CD4-positive, alpha-beta T cell treated with Interleukin-2 at 100 ng/mL for 4 hours (primary cell): ENCODE measurements at regions not wholly inside any gene's neighbourhood (a gene's known extent, or its start where the extent isn't known, plus 50 kb on each side); places are given as distances from the start of the nearest gene placed in this dataset.
"Not testable (repeated sequence)": the region's sequence is repeated elsewhere in the genome, so short reads cannot be mapped to it uniquely, and the experiment has no call there.

ENCODE experiments used
- DNase-seq: peaks from one replicate; pipeline ENCODE4 v3.0.0-alpha.2; 2020; ENCODE audit warnings: low spot score

DNA sequence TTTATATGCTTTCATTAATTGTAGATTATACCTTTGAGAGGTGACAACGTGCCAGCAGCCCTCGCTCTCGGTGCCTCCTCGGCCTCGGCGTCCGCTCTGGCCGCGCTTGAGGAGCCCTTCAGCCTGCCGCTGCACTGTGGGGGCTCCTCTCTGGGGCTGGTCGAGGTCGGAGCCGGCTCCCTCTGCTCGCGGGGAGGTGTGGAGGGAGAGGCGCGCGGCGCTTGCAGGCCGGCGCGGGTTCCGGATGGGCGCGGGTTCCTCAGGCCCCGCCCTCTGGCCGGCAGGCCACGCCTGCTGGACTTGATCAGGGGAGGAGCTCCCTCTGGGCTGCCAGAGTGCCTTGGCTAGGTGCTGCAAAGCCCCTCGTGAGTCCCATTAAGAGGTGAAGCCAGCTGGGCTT lies 321.1 kb upstream of the PCDH18 start:
- DNase-seq = no peak

DNA sequence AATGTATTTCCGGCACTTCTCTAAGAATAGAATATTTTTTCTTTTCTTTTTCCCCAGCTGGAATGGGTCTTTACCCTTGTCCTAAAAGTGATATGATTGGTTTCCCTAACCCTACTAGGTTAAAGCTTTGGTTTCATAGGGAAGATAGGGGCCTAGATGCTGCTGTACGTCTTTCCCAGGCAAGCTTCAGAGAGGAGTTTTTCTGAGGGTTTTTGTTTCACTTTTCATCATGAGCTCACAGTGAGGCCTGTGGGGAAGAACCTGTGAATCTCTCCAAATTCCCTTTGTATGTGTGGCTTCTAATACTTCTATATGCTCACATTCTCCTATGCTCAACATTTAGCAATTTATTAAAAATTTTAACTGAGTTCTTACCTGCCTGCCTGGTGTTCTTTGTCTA lies 320.0 kb upstream of the PCDH18 start:
- no peak for DNase-seq

DNA sequence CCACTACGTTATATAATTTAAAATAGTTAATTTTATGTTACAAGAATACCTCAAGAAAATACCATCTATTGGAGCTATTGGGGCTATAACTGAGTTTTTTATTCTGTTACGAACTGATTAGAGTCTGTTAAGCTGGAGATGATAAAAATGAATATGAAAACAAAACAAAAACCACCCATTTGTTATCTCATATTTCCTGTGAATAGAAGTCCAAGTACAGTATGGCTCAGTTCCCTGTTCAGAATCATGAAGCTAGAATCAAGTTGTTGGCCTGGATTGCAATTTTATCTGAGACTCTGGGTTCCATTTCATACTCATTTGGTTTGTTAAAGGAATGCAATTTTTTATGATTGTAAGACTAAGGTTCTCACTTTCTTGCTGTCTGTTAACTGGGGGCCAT lies 319.1 kb upstream of the PCDH18 start:
- DNase-seq = no peak

DNA sequence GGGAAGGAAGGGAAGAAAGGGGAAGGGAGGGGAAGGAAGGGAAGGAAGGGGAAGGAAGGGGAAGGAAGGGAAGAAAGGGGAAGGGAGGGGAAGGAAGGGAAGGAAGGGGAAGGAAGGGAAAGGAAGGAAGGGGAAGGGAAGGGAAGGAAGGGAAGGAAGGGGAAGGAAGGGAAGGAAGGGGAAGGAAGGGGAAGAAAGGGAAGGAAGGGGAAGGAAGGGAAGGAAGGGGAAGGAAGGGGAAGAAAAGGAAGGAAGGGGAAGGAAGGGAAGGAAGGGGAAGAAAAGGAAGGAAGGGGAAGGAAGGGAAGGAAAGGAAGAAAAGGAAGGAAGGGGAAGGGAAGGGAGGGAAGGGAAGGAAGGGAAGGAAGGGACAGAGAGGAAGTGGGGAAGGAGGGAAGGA lies 295.7 kb upstream of the PCDH18 start:
- DNase-seq = not testable (repeated sequence)

DNA sequence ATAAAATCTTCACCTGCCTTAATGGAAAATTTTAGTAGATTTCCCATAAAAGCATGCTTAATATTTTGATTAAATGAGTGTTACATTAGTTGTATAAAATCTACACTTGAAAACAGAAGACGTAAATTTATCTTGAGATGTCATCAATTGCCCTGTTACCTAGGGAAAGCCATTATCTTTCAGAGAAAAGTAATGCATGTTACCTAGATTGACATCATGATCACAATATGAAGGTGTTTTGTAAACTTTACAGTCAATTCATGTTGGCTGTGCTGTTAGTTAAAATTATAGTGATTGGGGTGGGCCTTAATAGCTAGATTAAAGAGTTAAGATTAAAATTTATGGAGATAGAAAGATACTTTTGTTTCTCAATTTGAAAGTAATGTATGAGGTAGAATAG lies 293.2 kb upstream of the PCDH18 start:
- no peak for DNase-seq

DNA sequence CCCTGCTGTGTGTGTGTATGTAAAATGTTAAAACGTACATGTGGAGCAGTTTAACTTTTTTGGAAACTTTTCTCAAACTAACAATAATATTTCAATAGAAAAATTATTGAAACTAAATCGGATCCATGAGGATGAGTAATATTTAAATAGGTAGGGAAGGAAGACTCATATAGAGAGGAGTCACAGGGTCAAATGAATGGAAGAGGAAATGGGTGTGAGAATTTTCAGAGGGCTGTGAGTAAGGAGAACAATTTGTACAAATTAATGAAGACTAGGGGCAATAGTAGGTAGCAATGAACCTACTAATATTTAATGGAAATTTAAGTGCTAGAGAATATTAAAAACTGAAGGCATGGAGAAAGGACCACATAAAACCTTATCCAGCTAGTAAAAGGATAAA lies 290.7 kb upstream of the PCDH18 start:
- DNase-seq = no peak

DNA sequence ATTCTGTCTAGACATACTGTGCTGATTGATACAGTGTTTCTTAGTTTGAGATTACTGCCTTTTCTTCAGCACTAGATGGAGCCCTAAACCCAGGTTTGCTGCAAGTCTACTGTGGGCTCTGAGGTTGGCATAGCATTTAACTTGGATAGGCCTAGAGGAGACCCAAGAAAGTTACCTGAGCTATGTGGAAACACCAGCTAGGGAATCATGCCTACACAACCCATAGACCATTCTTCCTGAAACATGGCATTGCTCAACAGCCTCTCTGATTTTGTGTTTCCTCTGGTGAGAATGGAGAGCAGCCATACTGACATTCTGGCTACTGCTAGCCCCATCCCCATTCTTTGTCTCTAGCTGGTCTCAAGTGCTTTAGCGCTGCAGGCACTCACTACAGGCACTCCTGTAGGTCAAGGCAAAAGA lies 287.7 kb upstream of the PCDH18 start:
- no peak for DNase-seq

DNA sequence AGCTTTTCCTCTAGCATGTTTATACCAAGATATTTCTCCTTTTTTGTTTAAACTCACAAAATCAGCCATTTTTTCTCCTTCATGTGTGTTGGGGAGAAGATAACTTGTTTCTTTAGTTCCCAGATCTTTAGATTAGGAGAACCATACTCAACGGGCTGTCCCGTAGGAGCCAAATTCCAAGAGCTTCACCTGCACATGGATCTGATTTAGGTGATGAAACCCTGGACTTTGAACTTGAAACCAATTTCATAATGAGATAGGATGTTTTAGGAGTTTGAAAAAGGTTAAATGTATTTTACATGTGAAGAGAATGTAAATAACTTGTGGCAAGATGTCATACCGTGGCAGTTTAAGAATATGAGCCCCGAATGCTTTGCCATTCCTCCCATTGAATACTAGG lies 280.0 kb upstream of the PCDH18 start:
- DNase-seq = no peak

DNA sequence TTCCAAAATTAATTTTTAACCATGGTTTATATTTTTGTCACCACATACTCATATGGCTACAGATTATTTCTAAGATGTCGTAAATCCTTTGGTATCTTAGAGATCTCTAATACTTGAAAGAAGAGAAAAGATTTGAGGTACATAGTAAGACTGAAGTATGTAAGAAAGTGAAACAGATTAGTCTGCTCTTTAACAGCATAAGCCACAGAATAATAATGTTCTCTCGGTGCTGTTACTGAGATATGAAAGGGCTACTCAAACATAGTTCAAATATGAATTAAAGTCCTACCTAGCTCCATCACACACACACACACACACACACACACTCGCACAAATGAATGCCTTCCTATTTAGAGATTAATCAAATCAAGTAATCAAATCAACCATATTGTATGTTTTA lies 274.1 kb upstream of the PCDH18 start:
- no peak for DNase-seq

DNA sequence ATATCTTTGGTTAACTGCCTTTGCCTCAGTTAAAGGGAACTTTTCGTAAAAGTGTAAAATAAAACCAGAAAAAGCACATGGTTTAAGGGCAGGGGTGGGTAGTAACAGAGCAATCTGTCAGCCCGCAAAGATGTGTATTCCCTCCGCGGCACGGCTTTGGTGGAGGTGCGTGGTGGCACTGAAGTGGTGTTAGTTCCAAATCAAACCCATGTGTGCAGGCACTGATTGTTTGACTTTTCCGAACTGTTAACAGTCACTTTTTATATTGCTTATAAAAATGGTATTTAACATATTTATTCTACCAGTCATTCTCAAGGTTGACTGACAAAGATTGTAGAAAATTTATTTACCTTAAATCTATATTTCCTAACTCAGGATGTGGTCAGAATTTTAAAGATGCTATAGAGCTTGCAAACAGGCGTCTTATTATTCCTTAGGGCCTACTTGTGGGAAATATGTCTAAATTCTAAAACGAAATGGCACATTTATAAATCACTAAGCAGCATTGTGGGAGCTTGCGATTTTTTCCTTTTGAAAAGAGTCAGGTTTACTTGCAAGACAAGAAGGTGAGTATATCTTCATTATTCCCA lies 272.7 kb upstream of the PCDH18 start:
- no peak for DNase-seq

DNA sequence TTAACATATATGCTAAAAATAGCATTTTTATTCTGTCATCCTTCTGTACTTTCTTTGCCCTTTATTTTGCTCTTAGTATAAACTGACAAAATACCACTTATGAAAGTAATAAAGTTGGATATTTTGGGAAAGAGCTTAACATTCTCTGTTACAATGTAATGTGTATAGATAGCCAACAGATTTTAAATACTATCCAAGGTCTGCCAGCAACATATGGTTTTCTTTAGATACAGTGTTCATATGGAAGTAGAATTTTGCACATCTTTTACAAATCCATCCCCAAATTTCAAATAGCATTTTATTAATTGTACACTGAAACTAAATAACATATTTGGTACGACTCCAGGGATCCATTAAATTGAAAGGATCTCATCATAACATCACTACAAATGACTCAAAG lies 268.6 kb upstream of the PCDH18 start:
- no peak for DNase-seq

DNA sequence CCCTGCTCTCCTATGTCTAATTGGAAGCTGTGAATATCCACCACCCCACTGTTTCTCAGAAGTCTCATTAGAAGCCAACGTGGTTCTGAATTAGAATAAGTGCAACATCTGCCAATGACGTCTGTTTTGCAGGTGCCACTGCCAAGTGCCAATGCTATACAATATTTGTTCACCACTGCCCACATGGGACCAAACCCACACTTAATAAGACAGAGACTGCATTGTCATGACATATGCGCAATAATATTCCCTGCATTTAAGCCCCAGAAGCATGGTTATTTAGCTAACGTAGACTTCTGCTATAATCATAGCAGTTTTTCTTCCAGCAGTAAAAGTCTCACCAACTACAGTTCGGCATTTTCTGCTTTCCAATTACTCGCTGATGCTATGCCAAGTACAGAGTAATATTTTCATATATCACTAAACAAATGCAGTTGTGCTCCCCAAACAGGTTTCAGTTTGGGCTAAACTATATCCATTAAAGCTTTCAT lies 262.5 kb upstream of the PCDH18 start:
- no peak for DNase-seq

DNA sequence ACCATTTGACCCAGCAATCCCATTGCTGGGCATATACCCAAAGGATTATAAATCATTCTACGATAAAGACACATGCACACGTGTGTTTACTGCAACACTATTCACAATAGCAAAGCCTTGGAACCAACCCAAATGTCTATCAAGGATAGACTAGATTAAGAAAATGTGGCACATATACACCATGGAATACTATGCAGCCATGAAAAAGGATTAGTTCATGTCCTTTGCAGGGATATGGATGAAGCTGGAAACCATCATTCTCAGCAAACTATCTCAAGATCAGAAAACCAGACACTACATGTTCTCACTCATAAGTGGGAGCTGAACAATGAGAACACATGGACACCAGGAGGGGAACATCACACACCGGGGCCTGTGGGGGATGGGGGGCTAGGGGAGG lies 257.0 kb upstream of the PCDH18 start:
- not testable (repeated sequence) for DNase-seq

DNA sequence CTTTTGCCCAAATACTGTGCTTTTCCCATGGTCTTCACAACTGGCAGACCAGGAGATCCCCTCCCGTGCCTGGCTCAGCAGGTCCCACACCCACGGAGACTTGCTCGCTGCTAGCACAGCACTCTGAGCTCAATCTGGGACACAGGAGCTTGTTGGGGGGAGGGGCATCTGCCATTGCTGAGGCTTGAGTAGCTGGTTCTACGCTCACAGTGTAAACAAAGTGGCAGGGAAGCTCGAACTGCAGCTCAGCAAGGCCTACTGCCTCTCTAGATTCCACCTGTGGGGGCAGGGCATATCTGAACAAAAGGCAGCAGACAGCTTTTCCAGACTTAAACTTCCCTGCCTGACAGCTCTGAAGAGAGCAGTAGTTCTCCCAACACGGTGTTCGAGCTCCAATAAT lies 251.6 kb upstream of the PCDH18 start:
- not testable (repeated sequence) for DNase-seq

DNA sequence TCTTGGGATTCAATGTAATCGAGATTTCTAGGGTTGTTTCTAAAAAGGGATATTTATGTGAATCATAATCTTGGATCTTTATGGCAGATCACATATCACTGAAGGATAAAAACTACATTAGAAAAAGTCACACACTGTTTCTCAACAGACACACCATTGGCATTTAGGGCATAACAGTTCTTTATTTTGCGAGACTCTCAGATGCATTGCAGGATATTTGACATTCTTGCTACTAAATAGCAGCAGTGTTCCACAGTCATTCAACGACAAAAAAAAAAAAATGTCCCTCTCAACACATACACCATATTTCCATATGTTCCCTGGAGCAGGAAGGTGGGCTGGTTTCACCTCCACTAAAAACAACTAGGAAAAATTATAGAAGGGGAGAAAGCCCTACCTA lies 243.4 kb upstream of the PCDH18 start:
- no peak for DNase-seq

DNA sequence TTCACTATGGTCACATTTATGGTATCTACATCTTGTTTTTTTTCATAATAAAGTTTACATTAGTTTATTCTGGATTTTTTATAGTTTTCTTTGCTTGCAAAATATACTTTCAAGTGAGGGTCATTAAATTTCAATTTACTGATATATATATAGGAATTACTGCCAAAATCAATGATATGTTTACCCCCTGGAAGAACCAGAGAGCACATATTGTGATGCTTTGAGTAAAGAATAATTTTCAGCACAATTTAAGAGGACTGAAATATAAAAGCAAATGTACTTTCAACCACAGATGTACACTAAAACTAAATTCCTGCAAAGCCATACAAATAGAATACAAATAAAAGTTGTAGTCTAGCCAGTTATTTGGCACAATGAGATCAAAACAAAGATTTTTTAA lies 242.2 kb upstream of the PCDH18 start:
- DNase-seq = no peak

DNA sequence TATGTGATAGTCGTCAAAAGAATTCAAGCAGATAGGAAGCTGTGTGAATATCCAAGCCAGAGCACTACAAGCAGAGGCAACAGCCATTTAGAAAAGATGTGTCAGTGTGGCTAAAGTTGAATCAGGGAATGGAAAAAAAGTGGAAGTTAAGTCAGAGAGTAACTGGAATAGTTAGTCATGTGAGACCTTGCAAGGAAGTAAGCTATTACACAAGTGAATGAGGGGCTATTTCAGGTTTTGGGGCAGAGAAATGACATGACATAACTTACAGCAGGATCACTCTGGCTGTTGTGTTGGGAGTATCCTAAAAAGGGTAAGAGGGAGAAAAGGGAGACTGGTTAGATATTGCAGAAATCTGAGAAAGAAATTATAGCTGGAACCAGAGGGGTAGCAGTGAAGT lies 236.6 kb upstream of the PCDH18 start:
- DNase-seq = no peak

DNA sequence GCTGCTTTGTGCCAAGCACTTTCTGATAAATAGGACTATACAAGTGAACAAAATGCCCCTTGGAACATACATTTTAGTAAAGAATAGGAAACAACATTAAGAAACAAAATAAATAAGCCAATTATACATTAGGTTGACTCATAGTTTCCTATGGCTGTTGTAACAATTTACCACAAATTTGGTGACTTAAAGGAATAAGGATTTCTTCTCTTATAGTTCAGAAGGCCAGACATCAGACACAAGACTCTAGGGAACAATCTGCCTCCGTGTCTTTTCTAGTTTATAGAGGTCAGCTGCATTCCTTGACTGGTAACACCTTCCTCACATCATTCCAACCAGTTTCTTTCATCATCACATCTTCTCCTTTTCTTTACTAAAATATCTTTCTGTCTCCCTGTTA lies 235.9 kb upstream of the PCDH18 start:
- no peak for DNase-seq

DNA sequence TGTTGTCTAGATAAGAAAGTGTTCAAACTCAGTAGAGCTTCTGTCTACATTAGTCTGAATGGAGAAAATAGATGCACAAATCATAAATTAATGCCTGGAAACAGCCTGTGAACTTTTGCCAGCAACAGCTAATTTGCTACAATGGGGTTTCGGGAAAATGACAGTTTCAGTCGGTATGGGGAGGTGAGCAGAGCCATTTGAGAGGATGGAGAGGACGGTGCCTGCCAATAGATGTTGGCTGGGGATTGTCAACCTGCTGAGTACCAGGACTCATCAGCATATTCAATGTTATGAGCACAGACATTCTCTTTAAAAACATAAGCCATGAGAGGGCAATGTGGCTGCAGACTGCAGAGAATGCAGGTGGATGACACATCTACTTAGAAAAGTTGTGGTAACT lies 230.3 kb upstream of the PCDH18 start:
- DNase-seq = no peak

DNA sequence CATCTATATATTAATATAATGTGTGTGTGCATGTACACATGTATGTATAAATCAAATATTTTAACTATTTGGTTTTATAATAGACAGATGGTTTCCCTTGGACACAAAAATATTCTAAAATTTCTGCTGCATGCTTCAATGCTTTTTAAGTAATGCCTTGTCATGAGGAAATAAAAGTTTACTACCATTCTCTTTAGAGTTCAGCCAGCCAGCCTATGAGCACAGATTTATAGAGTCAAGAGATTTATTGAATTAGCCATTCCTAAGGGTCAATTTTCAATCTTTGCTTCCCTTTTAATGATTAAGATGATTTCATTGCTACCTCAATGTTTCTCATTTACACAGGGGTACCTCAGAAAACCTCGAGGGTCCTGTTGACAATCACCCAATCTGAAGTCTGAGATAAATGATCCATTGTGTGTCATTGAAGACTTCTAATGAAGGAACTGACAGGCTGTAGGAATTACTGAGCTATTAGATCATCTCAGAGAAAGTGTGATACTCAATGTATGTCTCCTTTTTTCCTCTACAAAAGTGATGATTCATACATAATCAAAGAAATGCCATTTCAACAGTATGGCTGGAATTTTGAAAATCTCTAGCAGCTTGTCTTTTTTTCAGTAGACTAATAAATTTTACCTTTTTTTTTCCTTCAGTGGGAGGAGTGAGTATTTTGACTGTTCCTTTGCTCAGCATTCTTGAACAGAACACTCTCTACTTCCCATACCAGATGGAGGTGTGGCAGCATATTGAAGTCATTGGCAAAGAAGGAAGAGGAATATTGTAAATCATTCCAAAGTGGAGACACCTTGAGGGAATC lies 222.6 kb upstream of the PCDH18 start:
- no peak for DNase-seq

DNA sequence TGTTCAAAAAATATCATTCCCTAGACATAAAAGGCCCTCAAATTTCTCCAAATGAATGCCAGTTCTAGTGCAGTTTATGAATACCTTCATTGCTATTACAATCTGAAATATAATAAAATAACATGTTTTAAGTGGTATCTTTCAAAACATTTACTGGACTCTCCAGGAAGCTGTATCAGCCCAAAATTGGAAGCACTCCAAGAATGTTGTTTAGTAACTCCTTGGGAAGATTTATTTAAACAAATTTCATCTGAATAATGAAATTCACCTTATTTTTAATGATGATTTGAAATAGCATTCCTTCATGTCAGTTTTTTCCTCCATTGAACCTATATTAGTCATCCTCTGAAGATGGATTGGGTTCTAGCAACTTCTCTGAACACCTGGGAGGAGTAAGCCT lies 217.2 kb upstream of the PCDH18 start:
- DNase-seq = no peak

DNA sequence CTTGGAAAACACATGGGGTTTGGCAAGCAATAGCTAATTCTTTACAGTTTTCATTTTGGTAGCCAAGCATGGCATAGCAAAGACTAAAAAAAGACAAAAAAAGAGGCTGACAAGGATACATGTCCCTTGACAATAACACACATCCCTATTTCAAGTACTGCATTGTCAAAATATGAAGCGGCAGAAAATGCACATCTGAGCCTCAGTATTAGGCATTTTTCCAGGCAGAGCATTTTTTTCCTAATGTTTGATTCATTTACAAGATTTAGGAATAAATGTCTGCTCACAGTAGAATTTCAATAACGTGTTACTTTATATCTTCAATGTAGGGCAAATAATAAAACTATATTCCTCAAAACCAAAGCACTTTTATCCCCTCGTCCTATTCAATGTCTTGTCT lies 216.3 kb upstream of the PCDH18 start:
- no peak for DNase-seq

DNA sequence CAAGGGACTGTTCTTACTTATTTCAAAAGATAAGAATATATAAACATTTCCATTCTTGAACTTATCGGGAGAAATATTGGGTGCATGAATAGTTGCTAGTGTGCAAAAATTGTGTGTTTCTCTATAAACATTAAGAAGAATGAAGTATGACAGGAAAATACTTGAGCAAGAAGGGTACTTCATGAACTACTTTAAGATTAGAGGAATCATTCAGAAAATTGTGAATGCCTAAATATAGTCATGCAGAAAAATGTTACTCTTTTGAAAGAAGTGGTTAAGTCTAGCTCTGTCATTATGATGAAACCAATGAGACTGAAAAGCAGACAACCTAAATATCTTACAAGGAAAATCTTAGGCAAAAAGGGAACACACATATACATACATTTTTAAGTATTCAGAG lies 207.8 kb upstream of the PCDH18 start:
- DNase-seq = no peak

DNA sequence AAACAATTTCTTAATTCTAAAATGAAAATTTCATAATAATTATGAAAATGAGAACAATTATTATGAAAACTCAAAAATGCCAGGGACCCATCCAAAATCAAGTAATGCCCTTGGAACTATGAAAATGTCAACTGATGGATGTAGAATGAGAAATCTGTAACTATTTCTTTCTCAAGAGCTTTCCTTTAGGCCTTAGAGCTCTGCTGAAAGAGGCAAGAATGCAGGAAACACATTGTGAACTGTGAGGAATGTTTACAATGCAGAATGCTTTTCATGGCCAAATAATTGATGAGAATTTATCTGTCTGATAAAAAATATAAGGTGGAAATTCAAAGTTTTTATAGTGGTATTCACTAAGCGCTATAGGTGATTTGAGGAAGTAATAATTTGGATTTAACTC lies 207.1 kb upstream of the PCDH18 start:
- DNase-seq = no peak
